ENCODE measurements at regions not wholly inside any gene's neighbourhood (a gene's known extent, or its start where the extent isn't known, plus 50 kb on each side); places are given as distances from the start of the nearest gene placed in this dataset.

GRCh38 chr1:8203056-8203455 lies 114.9 kb upstream of the SLC45A1 start:
- no peak for DNase-seq (ENCODE audit: low read depth in 2 of 2)

DNA sequence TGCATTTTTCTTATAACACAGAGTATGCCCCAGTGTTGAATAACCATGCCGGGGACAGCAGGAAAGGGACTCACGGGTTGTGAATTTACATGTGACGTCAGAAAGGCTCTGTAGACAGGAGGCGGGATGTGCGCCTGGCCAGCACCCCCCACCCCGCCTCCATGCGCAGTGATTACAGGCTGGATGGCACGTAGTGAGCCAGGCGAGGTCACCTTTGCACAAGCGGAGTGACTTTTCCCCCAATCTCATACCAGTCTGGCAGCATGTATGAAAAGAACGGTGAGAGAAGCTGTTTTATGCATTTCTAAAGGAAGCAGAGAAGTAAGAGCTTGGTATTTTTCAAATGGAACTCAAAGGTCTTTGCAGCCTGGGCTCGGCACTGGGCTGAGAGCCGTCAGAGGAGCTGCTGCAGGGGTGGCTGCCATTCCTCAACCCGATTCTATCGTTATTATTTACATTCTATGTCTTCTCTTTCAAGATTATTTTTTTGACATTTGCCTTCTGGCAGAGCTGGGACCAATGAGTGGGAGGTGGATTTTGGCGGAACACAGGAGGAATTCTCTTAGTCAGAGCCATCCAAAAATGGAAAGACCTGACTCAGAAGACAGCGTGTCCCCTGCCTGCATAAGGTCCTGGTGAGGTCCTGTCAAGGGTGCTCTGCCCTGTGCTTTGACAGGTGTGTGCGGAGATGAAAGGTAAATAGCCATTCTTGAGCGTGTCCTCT lies 115.6 kb upstream of the SLC45A1 start:
- DNase-seq (ENCODE audit: low read depth in 2 of 2): peak; percentile 81 to 87

DNA sequence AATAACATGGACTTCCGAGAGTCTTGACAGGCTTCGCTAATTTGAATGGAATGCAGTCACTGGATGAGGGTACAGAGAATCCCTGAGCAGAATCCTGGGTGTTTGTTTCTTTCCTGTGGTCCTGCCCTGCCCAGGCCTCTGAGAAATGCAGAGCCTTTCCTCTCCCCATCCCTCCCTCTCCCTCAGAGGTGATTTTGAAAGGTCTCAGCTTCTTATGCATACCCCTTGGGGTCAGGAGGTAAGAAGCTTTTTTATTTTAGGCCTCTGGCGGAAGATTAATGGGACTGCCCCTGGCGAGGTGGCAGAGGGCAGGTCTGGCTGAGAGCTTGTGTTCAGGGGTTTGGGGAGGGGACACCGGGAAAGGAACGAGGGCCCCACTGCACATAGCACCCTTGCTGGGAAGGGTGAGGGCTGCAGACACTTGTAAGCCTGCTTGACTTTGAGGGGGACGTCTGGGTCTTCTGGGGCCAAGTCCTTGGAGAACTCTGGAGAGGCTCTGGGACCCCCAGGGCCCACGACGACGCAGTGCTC lies 116.5 kb upstream of the SLC45A1 start:
- DNase-seq (ENCODE audit: low read depth in 2 of 2): no peak

- no peak for DNase-seq (ENCODE audit: low read depth in 2 of 2)
These were observed 117.4 kb upstream of the SLC45A1 start for GRCh38 chr1:8200317-8201115.

DNA sequence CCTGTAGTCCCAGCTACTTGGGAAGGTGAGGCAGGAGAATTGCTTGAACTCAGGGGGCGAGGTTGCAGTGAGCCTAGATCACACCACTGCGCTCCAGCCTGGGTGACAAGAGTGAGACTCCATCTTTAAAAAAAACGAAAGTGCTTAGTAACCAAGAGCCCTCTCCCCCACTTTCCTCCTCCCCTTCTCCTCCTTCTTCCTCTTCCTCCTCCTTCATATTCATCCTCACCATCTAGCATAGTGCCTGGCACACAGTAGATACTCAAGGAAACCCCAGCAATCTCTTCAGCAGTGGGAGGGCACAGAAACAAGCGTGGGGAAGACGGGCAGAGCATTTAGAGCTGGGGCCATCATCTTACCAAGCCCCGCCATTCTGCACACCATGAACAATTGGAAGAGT lies 119.4 kb upstream of the SLC45A1 start:
- no peak for DNase-seq (ENCODE audit: low read depth in 2 of 2)

DNA sequence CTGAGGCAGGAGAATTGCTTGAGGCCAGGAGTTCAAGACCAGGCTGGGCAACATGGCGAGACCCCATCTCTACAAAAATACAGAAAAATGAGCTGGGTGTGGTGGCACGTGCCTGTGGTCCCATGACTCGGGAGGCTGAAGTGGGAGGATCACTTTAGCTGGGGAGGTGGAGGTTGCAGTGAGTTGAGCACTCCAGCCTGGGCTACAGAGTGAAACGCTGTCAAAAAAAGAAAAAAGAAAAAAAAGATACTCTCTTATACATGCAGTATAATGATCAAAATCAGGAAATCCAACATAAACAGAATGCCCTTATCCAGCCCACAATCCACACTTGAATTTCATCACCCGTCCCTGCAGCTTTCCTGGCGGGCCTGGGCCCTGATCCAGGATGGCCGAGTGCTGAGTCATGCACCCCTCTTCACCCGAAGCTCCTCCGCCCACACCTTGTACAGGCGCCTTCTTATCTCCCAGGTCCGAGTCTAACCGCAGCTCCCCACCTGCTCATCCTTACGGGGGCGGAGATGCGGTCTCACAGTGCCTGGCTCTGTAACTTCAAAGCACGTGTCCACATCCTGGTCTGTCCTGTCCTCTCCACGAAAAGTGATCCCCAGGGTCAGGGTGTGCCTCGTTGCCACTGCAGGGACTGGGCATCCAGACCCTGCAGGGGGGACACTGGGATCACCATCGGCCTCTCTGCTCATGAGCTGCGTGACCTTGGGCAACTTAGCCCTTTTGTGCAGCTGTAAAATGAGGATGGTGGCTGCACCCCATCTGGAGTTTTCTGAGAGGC lies 120.2 kb upstream of the SLC45A1 start:
- peak; percentile 67 to 93 for DNase-seq (ENCODE audit: low read depth in 2 of 2)

DNA sequence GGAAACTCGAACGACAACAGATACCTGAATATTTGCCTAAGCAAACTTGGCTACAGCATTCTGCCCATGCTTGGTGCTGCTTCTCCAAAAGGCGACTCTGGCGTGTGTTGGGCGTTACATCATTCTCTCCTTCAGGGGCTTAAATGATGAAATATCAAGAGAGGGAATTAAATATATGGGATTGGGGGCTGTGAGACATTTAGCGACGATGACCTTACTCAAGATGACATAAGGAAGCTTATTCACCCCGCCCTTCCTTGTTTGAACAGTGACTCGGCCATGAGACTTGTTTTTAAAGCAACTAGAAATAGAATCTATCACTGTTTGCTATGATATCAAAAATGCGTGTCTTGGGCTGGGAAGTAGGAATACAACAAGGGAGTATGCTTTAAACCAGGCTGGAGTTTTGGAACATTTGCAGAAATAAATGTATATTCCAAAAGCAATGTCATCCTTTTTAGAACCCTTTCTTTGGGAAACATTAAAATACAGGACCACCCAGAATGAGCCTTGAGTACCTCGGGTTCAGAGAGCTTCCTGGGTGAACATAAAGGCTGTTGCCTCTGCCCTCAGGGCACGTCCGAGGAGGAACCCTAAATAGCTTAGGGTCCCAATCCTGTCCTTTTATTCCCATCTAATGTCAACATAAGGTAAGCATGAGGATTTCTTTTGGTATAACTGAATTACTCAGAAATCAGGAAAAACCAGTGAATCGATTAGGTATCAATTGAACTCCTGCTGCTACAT lies 123.3 kb upstream of the SLC45A1 start:
- DNase-seq (ENCODE audit: low read depth in 2 of 2): peak in 1 of 2 donors; percentile 71

DNA sequence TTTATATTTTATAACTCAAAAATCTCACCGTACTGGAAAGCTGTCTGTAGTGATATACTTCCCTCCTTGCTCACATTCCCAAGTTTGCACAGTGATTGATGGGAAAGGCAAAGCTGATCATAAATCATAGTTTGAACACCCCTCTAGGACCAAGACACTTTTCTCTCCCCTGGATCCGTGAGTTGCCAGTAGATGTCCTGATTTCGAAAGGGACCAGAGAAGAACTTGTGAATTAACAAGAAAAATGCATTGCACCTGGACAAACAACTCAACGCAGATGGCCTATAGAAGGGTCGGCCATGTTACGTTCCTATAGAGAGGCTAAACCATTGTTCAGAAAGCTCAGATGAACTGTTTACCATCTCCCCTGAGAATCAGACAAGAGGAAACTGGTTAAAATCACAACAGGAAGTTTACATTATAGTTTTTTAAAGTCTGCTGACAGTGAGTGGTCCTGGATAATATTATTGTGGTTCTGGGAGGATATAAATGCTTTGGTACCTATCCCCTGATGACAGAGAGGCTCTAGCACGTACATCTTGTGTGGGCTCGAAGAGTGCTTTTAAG lies 124.0 kb upstream of the SLC45A1 start:
- peak in 1 of 2 donors; percentile 58 for DNase-seq (ENCODE audit: low read depth in 2 of 2)

GRCh38 chr1:8191474-8191873 lies 126.4 kb upstream of the SLC45A1 start:
- DNase-seq (ENCODE audit: low read depth in 2 of 2): no peak

DNA sequence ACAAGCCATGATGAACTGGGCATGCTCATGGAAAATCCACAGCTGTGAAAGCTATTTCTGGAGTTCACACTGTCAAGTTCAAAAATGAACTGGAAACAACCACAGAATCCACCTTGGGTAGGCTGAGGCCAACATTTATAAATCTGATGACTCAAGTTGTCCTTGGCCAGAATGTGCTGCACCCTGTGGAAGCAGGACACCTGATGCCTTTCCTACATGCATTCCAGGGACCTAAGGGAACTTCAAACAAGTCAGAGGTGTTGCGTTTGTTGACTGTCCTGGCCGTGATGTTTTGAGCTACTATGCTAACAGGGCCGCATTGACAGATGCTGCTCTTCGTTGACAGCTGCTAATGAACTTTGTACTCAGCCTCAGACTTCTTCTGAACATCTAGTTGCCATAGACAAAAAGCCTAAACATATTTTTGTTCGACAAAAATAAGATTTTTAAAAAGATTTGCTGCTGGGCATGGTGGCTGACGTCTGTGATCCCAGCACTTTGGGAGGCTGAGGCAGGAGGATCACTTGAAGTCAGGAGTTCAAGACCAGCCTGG lies 127.9 kb upstream of the SLC45A1 start:
- no peak for DNase-seq (ENCODE audit: low read depth in 2 of 2)

- no peak for DNase-seq (ENCODE audit: low read depth in 2 of 2)
These were observed 132.5 kb upstream of the SLC45A1 start for GRCh38 chr1:8185400-8185799.

DNA sequence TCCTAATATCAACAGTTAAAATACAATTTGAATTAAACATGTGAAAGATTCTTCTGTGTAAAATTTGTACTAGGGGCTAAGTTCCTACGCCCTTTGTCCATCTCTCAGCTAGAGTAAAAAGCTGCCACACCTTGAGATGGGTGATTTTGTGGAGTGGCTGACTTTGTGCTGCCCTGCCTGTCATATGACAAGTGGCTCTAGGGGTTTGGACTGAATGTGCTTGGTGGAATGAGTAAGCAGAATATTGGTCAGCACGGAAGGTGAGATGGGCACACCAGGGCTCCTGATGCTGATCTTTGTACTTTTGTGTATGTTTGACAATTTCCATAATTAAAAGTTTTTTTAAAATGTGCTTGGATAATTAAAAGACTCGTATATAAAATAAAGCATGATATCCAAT lies 133.6 kb upstream of the SLC45A1 start:
- DNase-seq (ENCODE audit: low read depth in 2 of 2): peak in 1 of 2 donors; percentile 13

DNA sequence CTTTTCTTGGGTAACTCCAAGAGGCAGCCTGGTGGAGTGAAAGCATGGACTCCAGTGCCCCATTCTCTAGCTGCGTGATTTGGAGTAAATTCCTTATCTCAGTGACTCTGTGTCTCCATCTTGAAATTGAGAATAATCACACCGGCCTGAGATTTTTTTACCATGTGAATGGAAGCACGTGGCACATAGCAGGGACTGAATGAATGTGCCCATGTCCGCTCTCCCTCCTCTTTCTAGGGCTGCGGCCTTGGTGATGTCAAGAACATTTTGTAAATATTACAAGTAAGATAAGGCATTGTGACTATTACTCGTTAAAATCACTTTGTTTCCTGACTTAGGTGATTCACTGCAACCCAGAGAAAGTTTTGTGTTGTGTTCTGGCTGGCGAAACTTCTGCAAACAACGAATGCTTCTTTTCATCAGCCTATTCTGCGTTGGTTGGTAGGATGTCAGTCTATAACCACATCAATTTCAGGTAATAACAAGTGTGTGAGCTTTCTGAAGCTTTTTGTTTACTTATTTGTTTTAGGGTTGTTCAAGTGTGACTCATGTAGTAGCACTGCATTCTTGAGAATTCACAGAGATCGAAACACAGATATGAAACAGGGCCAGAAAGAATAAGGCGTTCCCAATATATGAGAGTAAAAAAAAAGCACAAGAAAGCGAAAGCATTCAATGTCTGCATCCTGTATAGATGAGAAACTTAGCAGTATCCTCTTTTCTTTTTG lies 135.7 kb upstream of the SLC45A1 start:
- DNase-seq (ENCODE audit: low read depth in 2 of 2): peak in 1 of 2 donors; percentile 90

DNA sequence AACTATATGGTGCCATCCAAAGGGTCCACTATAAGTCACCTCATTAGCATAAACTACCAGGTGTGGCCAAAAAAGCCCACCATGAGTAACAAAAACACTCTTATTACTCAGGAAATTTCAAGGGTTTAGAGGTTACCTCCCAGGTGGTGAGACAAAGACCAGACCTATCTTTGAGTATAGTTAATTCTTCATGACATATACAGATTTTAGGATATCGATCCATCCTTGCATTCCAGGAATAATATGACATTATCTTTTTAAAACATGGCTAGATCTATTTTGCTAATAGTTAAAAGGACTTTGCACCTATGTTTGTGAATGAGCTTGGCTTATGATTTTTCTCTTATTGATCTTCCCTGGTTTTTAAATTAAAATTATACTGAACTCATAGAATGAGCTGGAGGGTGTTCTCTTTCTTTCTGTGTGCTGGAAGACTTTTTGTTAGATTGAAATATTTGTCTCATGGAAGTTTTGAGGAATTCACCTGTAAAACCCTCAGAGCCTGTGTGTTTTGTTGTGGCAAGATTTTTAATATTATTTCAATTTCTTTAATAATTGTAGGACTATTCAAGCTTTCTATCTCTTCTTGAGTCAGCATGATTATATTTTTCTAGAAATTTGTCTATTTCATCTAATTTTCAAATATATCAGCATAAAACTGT lies 138.7 kb upstream of the SLC45A1 start:
- no peak for DNase-seq (ENCODE audit: low read depth in 2 of 2)

DNA sequence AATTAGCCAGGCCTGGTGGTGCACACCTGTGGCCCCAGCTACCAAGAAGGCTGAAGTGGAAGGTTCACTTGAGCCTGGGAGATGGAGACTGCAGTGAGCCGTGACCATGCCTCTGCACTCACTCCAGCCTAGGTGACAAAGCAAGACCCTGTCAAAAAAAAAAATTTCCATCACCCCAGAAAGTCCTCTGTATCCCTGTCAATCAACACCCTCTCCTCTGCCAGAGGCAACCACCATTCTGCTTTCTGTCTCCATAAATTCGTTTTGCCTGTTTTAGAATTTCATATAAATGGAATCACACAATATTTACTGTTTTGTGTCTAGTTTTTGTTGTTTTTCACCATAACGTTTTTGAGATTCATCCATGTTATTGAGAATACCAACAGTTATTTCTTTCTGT lies 141.6 kb upstream of the SLC45A1 start:
- DNase-seq (ENCODE audit: low read depth in 2 of 2): no peak

DNA sequence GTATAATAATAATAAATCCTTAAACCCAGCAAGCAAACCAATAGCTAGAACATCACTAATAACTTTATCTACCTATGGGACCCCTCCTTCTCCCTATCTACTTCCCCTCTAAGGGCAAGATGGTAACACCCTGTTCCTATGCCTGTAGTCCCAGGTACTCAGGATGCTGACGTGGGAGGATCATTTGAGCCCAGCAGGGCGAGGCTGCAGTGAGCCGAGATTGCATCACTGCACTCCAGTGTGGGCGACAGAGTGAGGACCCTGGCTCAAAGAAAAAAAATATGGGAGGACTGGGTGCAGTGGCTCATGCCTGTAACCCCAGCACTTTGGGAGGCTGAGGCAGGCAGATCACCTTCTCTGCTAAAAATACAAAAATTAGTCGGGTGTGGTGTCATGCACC lies 143.1 kb upstream of the SLC45A1 start:
- no peak for DNase-seq (ENCODE audit: low read depth in 2 of 2)

GRCh38 chr1:8171751-8172464 lies 145.8 kb upstream of the ERRFI1 start:
- no peak for DNase-seq (ENCODE audit: low read depth in 2 of 2)

- DNase-seq (ENCODE audit: low read depth in 2 of 2): no peak
These were observed 144.1 kb upstream of the ERRFI1 start for GRCh38 chr1:8170059-8170835.

Measured in dermis microvascular lymphatic vessel endothelial cell (primary cell).